HS-27A (cell line): ENCODE measurements at regions not wholly inside any gene's neighbourhood (a gene's known extent, or its start where the extent isn't known, plus 50 kb on each side); places are given as distances from the start of the nearest gene placed in this dataset.
A peak's percentile ranks its signal among the peaks of the same experiment; 100 is the strongest.

ENCODE experiments used
- DNase-seq: peaks from one replicate; pipeline ENCODE4 v3.0.0-alpha.2; 2012; ENCODE audit warnings: low read depth, missing footprints

GRCh38 chr15:29554531-29554930, 267.7 kb downstream of the TJP1 start:
- no peak for DNase-seq

DNA sequence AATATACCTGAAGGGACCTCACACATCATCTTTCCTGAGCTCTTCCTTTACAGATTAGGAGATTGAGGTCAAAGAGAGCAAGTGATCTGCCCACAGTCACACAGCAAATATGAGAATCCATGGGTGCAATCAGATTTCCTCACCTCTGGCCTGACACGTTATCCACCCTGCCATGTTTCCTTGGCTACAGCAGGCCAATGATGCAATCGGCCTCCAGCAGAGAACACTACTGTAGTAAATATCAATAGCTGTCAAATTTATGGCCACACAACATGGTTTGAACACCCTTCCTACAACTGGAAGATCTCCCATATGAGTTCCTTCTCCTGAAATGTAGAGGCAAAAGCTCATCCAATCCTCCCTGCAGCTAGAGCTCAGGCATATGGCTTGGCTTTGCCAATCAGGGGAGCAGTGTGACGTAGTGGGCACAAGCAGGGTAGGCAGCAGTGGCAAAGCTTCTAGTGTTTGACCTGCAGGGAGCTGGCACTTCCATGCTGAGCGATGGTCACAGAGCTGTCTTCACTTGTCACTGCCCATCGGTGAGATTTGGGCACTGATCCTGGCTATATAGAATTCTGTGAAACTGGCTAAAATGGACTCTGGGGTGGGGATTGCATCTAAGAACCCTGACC, 271.3 kb downstream of the TJP1 start:
- no peak for DNase-seq

DNA sequence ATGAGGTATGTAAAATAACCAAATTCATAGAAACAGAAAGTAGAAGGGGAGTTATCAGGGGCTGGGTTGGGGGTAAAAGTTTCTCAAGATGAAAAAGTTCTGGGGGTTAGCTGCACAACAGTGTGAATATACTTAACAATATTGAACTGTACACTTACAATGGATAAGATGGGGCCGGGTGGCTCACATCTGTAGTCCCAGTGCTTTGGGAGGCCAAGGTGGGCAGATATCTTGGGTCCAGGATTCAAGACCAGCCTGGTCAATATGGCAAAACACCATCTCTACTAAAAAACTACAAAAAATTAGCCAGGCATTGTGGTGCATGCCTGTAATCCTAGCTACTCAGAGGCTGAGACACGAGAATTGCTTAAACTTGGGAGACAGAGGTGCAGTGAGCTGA, 274.3 kb downstream of the TJP1 start:
- no peak for DNase-seq

GRCh38 chr15:29544513-29545128, 275.0 kb upstream of the NSMCE3 start:
- no peak for DNase-seq

DNA sequence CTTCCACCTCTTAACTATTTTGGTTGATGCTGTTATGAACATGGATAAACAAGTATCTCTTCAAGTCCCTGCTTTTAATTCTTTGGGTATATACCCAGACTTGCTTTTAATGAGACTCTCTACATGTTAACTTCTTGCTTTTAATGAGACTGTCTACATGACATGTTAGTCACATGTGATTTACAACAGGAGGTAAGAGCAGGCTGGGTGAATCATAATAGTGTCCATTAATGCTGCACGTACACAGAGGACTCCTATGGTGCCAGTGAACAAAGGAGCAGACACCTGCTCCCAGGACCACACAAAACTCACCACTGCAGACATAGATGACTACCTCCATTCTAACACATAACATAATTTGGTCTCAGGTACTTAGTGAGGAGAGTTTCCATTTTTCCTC, 273.4 kb upstream of the NSMCE3 start:
- no peak for DNase-seq

DNA sequence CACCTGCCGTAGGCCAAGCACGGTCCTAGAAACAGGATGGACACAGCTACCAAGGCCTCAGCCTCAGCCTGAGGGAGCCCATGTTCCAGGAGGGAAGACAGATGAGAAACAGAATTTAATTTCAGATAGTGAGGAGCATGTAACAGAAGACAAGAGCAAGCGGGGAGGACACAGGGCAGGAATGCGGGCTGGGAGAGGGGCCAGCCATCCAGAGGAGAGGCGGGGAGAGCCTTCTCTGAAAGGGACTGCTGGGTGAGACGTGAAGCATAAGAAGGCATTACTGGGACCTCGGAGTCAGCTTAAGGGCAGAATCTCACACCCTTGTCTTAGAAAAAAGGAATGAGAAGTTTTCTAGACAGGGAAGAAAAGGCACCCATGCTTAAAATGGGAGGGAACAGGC, 271.7 kb upstream of the NSMCE3 start:
- no peak for DNase-seq

DNA sequence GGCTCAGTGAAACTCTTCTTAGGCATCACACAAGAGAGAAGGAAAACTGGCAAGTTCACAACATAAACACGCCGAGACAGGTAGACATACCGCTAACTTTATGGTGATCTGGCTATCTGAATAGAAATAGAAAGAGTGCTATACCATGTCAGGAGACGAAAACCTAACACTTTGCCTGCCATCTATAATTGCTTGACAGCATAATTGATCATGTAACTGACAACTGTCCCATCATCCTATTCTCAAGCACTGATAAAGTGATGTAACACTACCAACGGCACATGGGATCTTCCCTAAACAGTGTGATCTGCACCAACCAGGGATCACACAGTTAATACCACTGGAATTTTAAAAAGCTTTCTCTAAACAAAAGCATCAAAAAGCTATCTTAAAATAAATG, 270.9 kb upstream of the NSMCE3 start:
- DNase-seq, result no peak

- DNase-seq, result no peak
Measured at GRCh38 chr15:29539736-29540135, 270.1 kb upstream of the NSMCE3 start.

- DNase-seq, result no peak
Measured at GRCh38 chr15:29538044-29538443, 268.4 kb upstream of the NSMCE3 start.

DNA sequence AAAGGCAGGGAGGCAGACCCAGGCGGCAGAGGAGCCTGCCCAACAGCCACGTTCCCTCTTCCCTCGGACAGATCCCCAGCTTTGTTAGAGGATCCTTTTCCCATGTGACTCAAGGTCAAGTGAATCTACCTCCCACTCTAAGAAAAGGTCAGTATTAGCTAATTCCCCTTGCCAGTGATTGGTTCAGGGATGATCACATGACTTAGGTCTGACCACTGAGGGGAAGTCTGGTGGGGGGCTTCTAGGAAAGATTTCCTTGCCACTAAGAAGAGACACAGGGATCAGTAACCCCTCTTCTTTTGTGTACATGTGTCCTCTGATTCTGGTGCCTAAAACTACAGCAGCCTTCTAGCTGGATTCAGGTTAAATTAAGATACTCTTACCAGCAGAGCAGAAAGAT, 266.3 kb upstream of the NSMCE3 start:
- DNase-seq, result no peak

GRCh38 chr15:29534378-29534777, 264.8 kb upstream of the NSMCE3 start:
- DNase-seq, result peak; percentile 22

DNA sequence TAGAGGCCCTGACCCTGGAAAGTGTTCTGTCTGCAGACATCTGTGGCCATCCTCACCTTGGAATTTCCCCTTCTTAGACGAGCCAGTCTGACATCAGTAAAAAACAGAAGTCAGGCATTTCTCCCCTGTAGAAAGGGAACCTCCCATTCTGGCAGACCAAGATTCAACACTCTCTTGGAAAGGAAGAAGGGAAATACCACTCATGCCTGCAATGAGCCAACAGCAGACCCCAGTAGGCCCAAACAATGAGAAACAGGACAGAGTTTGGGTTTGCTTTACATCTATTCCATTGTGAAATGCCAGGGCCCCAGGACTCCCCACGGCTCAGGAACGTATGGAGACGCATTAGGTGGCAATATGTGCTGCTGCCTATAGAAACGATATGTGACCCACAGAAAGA, 264.0 kb upstream of the NSMCE3 start:
- DNase-seq, result no peak

- no peak for DNase-seq
Measured at GRCh38 chr15:29532296-29532695, 262.7 kb upstream of the NSMCE3 start.

DNA sequence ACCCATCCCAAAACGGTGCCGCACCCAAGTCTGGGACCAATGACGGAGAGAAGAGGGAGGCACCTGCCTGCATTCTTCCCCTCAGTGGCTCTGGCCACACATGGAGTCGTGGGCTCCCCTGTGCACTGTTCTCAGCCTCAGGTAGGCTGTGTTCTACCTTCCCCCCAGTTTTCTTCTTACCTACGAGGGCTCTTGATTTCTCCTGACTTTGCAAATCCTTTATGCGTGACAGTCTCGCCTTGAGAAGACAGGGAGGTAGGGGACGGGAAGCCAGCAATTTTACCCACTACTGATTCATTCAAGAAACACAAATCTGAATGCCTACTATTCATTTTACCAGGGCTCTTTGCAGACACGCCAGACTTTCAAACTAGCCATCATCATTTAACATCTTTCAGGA, 261.3 kb upstream of the NSMCE3 start:
- no peak for DNase-seq

GRCh38 chr15:29529043-29529442, 259.4 kb upstream of the NSMCE3 start:
- DNase-seq, result no peak

- no peak for DNase-seq
Measured at GRCh38 chr15:29528276-29528675, 258.7 kb upstream of the NSMCE3 start.

- no peak for DNase-seq
Measured at GRCh38 chr15:29526802-29527201, 257.2 kb upstream of the NSMCE3 start.

GRCh38 chr15:29522373-29523276, 253.0 kb upstream of the NSMCE3 start:
- DNase-seq, result no peak

DNA sequence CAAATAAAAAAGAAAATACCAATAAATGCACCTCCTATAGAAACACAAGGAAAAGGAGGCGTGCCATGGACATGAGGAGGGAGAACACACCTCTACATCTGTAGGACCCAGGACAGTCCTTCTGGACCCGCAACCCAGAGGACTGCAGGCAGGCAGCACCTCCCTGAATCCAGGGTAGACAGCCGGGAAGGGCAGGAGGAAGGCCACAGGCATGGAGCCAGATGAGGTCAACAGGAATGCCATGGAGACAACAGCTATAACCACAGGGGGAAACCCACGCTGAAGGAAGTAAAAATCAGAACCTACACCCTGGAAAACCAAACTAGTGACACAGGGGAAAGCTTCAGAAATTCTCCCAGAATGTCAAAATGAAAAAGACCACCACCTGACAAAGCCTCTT, 248.8 kb upstream of the NSMCE3 start:
- DNase-seq, result no peak

- DNase-seq, result no peak
Measured at GRCh38 chr15:29517829-29518228, 248.2 kb upstream of the NSMCE3 start.

DNA sequence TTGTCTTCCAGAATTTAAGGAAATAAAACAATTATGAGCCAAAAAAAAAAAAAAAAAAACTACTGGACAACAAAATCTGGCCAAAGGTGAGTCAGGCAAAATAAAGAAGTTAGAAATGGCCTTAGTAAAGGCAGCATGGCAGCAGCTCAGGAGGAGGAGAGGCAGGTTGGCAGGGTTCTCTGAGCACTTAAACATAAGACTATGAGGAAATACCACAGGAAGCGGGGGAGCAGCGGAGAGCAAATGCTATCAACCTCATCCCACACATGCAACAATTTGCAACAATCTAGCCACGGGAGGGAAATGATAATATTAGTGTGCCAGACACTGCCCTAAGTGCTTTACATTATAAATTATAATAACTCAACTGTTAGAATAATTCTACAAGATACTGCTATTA, 247.3 kb upstream of the NSMCE3 start:
- no peak for DNase-seq

DNA sequence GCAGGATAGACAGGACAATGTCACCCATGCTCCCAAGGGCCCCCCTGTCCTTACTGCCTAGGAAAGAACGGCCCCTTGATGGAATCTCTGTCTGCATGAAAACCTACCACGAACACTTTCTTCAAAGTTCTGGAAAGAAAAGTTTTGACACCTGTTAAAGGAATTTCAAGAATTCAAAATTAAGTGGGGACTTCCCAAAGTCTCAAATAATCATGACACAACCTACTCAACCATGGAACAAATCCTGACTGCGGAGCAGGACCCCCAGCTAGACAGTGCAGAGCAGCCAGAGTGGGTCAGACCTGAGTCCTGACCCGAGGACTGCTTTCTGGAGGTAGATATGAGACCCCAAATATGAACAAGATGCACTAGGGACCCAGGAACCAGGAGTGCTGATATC, 245.3 kb upstream of the NSMCE3 start:
- no peak for DNase-seq

GRCh38 chr15:29511663-29512062, 242.0 kb upstream of the NSMCE3 start:
- no peak for DNase-seq
